MM.1S (cell line): ENCODE measurements at regions not wholly inside any gene's neighbourhood (a gene's known extent, or its start where the extent isn't known, plus 50 kb on each side); places are given as distances from the start of the nearest gene placed in this dataset.

ENCODE experiments used
- EZH2 ChIP-seq: fragments of 300-600 bp; sonication (generic); optimal IDR thresholded peaks from 2 replicates; pipeline ENCODE3; 2017; ENCODE audit warnings: low read depth, mild to moderate bottlenecking, antibody characterized with exemption, low read length, mixed read lengths
- EZH2phosphoT487 ChIP-seq: fragments of 300-600 bp; sonication (generic); IDR thresholded peaks from 2 replicates; pipeline ENCODE4 v1.6.1; 2018; ENCODE audit warnings: antibody characterized with exemption, low read length
- TF ChIP-seq, protein P1 (sequence below): fragments of 300-600 bp; sonication (generic); IDR thresholded peaks from 2 replicates; pipeline ENCODE4 v1.5.1; 2016; ENCODE audit warnings: antibody characterized with exemption, low read length, mixed read lengths

DNA sequence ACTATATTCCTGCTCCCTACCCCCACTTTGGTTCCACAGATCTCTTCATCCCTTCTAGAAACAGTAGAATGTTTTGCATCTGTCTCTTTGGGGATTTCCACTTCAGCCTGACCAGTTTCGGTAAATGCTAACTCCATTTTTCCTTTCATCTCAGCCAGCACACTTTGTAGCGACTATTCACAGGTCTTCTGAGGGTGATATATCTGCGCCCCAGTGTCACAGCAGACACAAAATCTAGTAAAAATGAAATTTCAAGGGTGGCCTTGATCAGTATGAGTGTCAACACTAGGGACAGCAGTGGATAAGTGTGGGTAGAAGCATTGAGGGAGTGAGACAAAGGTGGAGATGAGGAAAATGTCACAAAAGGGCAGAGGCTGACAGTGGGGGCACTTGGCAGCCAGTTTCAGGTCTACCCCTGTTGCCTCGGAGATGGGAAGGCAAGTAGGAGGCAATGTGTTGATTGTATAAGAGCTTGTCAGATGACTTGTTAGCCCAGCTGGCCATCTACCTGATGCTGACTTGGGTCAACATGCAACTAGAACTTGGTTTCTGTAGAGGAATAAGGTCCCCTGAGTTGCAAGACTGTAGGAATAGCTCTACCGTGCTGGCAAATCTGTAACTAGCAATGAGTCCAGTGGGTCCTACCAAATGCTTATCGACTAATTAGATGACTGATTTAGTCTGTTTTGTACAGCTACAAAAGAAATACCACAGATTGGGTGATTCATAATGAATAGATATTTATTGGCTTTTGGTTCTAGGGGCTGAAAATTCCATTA is 60.7 kb downstream of the CXCR4 start:
- TF ChIP-seq, protein P1, sequence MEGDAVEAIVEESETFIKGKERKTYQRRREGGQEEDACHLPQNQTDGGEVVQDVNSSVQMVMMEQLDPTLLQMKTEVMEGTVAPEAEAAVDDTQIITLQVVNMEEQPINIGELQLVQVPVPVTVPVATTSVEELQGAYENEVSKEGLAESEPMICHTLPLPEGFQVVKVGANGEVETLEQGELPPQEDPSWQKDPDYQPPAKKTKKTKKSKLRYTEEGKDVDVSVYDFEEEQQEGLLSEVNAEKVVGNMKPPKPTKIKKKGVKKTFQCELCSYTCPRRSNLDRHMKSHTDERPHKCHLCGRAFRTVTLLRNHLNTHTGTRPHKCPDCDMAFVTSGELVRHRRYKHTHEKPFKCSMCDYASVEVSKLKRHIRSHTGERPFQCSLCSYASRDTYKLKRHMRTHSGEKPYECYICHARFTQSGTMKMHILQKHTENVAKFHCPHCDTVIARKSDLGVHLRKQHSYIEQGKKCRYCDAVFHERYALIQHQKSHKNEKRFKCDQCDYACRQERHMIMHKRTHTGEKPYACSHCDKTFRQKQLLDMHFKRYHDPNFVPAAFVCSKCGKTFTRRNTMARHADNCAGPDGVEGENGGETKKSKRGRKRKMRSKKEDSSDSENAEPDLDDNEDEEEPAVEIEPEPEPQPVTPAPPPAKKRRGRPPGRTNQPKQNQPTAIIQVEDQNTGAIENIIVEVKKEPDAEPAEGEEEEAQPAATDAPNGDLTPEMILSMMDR, result peak; percentile 17; the same call in 1 of the 2 replicates
- TF ChIP-seq EZH2 (no peak), EZH2phosphoT487 (no peak)
